DND-41 (cell line): ENCODE measurements at regions not wholly inside any gene's neighbourhood (a gene's known extent, or its start where the extent isn't known, plus 50 kb on each side); places are given as distances from the start of the nearest gene placed in this dataset.

Source experiments
- ATAC-seq: fragments of 200-7000 bp; cut with Tn5 transposase; 3 replicates; pipeline ENCODE4 v1.9.1; 2021; ENCODE audit warnings: low read depth; ENCODE audit not compliant: insufficient read depth
- DNase-seq: peaks from one replicate; pipeline ENCODE4 v3.0.0-alpha.2; 2020
- H2AFZ ChIP-seq: 2 replicates; pipeline ENCODE4 v1.6.0; 2012; ENCODE audit warnings: low read depth, low read length
- H3K27ac ChIP-seq: 2 replicates; pipeline ENCODE4 v1.5.1; 2012; ENCODE audit warnings: low read length, inconsistent platforms
- H3K27me3 ChIP-seq: fragments of 200-600 bp; sonication (generic); 2 replicates; pipeline ENCODE4 v1.6.0; 2012; ENCODE audit warnings: low read length, mild to moderate bottlenecking, inconsistent platforms; ENCODE audit not compliant: insufficient read depth, poor library complexity
- H3K36me3 ChIP-seq: 2 replicates; pipeline ENCODE4 v1.5.1; 2012; ENCODE audit warnings: low read length, inconsistent platforms; ENCODE audit not compliant: insufficient read depth
- H3K4me1 ChIP-seq: 2 replicates; pipeline ENCODE4 v1.5.1; 2012; ENCODE audit warnings: mild to moderate bottlenecking, low read length; ENCODE audit not compliant: insufficient read depth
- H3K4me2 ChIP-seq: 2 replicates; pipeline ENCODE4 v1.6.0; 2012; ENCODE audit warnings: mild to moderate bottlenecking, moderate library complexity, low read length, inconsistent platforms; ENCODE audit not compliant: insufficient read depth
- H3K4me3 ChIP-seq, 2 experiments: fragments of 200-600 bp in 1 of 2; shearing (Covaris generic) in 1 of 2; 2 replicates each; pipeline ENCODE4 v1.5.1; 2012 to 2016; ENCODE audit warnings: inconsistent platforms in 2 of 2, low read length in 2 of 2, mild to moderate bottlenecking in 2 of 2, low read depth in 1 of 2, moderate library complexity in 1 of 2
- H3K79me2 ChIP-seq: 2 replicates; pipeline ENCODE4 v1.6.0; 2012; ENCODE audit warnings: low read length, inconsistent platforms; ENCODE audit not compliant: insufficient read depth
- H3K9ac ChIP-seq: 2 replicates; pipeline ENCODE4 v1.6.0; 2012; ENCODE audit warnings: low read depth, mild to moderate bottlenecking, inconsistent platforms, low read length, moderate library complexity
- H3K9me3 ChIP-seq: 2 replicates; pipeline ENCODE4 v1.5.1; 2012; ENCODE audit warnings: low read length, moderate library complexity, mild to moderate bottlenecking, inconsistent platforms; ENCODE audit not compliant: insufficient read depth, severe bottlenecking
- H4K20me1 ChIP-seq: 2 replicates; pipeline ENCODE4 v1.6.0; 2012; ENCODE audit warnings: low read length; ENCODE audit not compliant: insufficient read depth
- EZH2 ChIP-seq: IDR thresholded peaks from 3 replicates; pipeline ENCODE4 v1.6.1; 2012; ENCODE audit warnings: borderline replicate concordance, low read depth, mild to moderate bottlenecking, moderate library complexity, low read length, inconsistent platforms; ENCODE audit not compliant: severe bottlenecking
- TF ChIP-seq, protein P1 (sequence below): IDR thresholded peaks from 2 replicates; pipeline ENCODE4 v1.5.1; 2012; ENCODE audit warnings: borderline replicate concordance, low read length, moderate library complexity, mild to moderate bottlenecking; ENCODE audit not compliant: poor library complexity, severe bottlenecking; ENCODE audit errors: extremely low read depth

GRCh38 chr4:128513664-128514484 lies 226.3 kb upstream of the PGRMC2 start:
- ATAC-seq (peak; percentile 71), DNase-seq (peak; percentile 16)
- Histone ChIP-seq H4K20me1 (no peaks in the 10 kb centered on the region), H3K4me1 (peaks cover 14% of the 10 kb centered on the region), H2AFZ (peak overlapping the region; percentile 70), H3K4me3 (no peak overlapping the region), H3K4me2 (peak overlapping the region; percentile 30), H3K79me2 (no peaks in the 10 kb centered on the region), H3K27me3 (no peaks in the 10 kb centered on the region), H3K9ac (peak overlapping the region; percentile 20; the same call in 1 of the 2 replicates), H3K36me3 (no peaks in the 10 kb centered on the region), H3K9me3 (peaks cover 6% of the 10 kb centered on the region), H3K27ac (peak overlapping the region; percentile 70)
- TF ChIP-seq, protein P1, sequence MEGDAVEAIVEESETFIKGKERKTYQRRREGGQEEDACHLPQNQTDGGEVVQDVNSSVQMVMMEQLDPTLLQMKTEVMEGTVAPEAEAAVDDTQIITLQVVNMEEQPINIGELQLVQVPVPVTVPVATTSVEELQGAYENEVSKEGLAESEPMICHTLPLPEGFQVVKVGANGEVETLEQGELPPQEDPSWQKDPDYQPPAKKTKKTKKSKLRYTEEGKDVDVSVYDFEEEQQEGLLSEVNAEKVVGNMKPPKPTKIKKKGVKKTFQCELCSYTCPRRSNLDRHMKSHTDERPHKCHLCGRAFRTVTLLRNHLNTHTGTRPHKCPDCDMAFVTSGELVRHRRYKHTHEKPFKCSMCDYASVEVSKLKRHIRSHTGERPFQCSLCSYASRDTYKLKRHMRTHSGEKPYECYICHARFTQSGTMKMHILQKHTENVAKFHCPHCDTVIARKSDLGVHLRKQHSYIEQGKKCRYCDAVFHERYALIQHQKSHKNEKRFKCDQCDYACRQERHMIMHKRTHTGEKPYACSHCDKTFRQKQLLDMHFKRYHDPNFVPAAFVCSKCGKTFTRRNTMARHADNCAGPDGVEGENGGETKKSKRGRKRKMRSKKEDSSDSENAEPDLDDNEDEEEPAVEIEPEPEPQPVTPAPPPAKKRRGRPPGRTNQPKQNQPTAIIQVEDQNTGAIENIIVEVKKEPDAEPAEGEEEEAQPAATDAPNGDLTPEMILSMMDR, result no peak
- no peak for TF ChIP-seq EZH2

DNA sequence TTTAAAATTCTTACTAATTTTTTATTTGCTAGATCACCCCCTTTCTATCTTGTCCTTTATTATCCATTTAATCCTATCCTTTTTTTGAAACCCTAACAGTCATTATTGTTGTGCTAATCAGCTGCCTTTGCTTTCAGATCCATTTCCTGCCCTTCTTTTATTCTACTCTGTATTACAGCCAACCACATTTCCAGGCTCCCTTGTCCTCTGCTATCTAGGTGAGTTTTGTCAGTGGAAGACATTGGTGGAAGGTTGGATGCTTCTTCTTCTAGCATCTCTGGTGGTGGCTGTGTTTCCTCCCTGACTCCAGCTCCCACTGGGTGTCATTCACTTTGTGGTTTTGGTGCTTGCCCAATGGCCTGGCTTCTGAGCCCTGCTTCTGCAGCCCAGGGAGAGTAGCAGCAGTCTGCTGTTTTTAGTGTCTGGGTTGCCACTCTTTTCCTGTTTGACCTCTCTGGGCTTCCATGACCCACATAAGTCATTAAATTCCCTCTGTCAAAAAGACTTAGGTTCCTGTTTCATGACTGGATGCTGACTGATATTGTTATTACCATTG lies 225.2 kb upstream of the PGRMC2 start:
- Histone ChIP-seq H2AFZ (no peak overlapping the region), H3K79me2 (no peaks in the 10 kb centered on the region), H3K4me1 (peaks cover 14% of the 10 kb centered on the region), H3K4me3 (no peak overlapping the region), H3K36me3 (no peaks in the 10 kb centered on the region), H4K20me1 (no peaks in the 10 kb centered on the region), H3K27ac (no peak overlapping the region; the same call in 1 of the 2 replicates), H3K9ac (no peak overlapping the region), H3K9me3 (peaks cover 6% of the 10 kb centered on the region), H3K4me2 (no peak overlapping the region), H3K27me3 (no peaks in the 10 kb centered on the region)
- DNase-seq, result peak; percentile 8
- peak; percentile 42 for ATAC-seq
- TF ChIP-seq, protein P1, result no peak
- TF ChIP-seq EZH2, result no peak

DNA sequence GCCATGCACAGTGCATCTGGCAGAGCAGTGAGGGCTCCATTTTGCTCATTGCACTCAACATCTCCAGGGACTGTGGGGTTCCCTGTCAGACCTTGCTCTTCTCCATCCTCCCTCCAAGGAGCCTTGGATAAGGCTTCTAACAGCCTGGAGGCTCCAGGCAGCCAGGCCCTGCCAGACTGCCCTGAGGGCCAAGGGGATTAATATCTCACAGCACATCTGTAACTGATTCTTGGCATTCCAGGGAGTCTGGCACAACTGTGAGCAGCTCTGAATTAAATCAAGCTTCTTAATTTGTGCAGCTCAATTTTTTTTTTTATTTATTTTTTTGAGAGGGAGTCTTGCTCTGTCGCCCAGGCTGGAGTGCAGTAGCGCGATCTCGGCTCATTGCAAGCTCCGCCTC lies 224.5 kb upstream of the PGRMC2 start:
- no peak for ATAC-seq
- Histone ChIP-seq H3K27ac (no peak overlapping the region), H3K27me3 (no peaks in the 10 kb centered on the region)

More for the DNA sequence above, 224.5 kb upstream of the PGRMC2 start:
- no peak for DNase-seq
- H3K4me2 ChIP-seq, result no peak overlapping the region
- no peaks in the 10 kb centered on the region for H3K36me3 ChIP-seq
- no peaks in the 10 kb centered on the region for H4K20me1 ChIP-seq
- H3K4me3 ChIP-seq, result no peak overlapping the region
- H3K4me1 ChIP-seq, result peaks cover 14% of the 10 kb centered on the region
- no peak overlapping the region for H2AFZ ChIP-seq
- peaks cover 6% of the 10 kb centered on the region for H3K9me3 ChIP-seq
- no peak overlapping the region for H3K9ac ChIP-seq
- no peaks in the 10 kb centered on the region for H3K79me2 ChIP-seq
- TF ChIP-seq EZH2, result no peak
- TF ChIP-seq, protein P1, result no peak
